ENCODE measurements at regions not wholly inside any gene's neighbourhood (a gene's known extent, or its start where the extent isn't known, plus 50 kb on each side); places are given as distances from the start of the nearest gene placed in this dataset.

DNA sequence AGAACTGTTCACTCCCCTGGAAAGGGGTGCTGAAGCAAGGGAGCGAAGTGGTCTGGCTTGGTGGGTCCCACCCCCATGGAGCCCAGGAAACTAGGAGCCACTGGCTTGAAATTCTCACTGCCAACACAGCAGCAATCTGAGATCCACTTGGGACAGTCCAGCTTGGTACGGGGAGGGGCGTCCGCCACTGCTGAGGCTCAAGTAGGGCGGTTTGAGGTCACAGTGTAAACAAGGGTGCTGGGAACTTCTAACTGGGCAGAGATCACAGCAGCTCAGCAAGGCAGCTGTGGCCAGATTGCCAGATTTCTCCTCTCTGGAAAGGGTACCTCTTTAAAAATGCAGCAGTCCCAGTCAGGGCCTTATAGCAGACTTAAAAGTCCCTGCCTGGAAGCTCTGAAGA lies 53.9 kb upstream of the GALNTL6 start:
- DNase-seq (ENCODE audit: low read depth), result no peak
- Histone ChIP-seq H3K4me3 (ENCODE audit: low read depth, low read length) (no peak overlapping the region), H3K27me3 (ENCODE audit: control insufficient read depth, insufficient read depth, low read length) (no peaks in the 10 kb centered on the region), H3K36me3 (ENCODE audit: control insufficient read depth, insufficient read depth, low read length) (no peaks in the 10 kb centered on the region)
- TF ChIP-seq, protein P1, sequence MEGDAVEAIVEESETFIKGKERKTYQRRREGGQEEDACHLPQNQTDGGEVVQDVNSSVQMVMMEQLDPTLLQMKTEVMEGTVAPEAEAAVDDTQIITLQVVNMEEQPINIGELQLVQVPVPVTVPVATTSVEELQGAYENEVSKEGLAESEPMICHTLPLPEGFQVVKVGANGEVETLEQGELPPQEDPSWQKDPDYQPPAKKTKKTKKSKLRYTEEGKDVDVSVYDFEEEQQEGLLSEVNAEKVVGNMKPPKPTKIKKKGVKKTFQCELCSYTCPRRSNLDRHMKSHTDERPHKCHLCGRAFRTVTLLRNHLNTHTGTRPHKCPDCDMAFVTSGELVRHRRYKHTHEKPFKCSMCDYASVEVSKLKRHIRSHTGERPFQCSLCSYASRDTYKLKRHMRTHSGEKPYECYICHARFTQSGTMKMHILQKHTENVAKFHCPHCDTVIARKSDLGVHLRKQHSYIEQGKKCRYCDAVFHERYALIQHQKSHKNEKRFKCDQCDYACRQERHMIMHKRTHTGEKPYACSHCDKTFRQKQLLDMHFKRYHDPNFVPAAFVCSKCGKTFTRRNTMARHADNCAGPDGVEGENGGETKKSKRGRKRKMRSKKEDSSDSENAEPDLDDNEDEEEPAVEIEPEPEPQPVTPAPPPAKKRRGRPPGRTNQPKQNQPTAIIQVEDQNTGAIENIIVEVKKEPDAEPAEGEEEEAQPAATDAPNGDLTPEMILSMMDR (IDR thresholded peaks at IDR 0.05; ENCODE audit: insufficient read depth, low read length, severe bottlenecking), result no peak
- no peak for FAIRE-seq

DNA sequence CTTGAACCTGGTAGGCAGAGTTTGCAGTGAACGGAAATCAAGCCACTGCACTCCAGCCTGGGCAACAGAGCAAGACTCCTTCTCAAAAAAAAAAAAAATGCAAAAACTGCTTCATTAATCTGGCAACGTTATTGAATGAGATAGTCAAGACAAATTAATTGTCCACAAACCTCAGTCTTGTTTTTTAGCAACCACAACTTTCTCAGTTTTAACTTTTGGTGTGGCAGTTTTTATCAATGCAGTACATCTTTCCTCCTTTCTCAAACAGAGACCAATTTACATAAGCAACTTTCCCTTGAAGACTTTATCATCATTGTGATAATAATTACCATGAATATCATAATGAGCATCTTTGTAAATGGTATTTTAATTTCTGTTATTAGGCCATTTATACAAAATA lies 61.7 kb upstream of the GALNTL6 start:
- DNase-seq (ENCODE audit: low read depth), result no peak
- Histone ChIP-seq H3K4me3 (ENCODE audit: low read depth, low read length) (no peak overlapping the region), H3K27me3 (ENCODE audit: control insufficient read depth, insufficient read depth, low read length) (no peaks in the 10 kb centered on the region), H3K36me3 (ENCODE audit: control insufficient read depth, insufficient read depth, low read length) (no peaks in the 10 kb centered on the region)
- no peak for FAIRE-seq
- TF ChIP-seq, protein P1 (IDR thresholded peaks at IDR 0.05; ENCODE audit: insufficient read depth, low read length, severe bottlenecking), result no peak

DNA sequence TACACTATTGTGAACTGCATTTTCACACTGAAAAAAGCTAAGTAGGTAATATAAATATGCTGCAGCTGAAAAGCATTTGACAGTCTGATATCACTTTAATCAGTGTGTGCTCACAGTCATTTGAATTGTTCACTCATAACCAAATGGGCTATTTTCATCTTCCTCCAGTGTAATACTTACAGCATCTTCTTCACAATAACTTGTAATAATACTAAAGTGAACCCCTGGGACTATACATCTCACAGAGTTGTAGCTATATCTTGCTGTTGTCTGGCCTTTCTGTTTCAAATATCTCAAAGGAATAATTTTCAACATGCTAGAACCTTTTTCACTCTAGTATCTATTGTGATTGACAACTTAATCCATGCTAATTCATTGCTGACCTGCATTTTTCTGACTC lies 66.8 kb upstream of the GALNTL6 start:
- no peaks in the 10 kb centered on the region for H3K36me3 ChIP-seq (ENCODE audit: control insufficient read depth, insufficient read depth, low read length)
- TF ChIP-seq, protein P1 (IDR thresholded peaks at IDR 0.05; ENCODE audit: insufficient read depth, low read length, severe bottlenecking), result no peak
- FAIRE-seq (no peak), DNase-seq (ENCODE audit: low read depth) (no peak)
- H3K27me3 ChIP-seq (ENCODE audit: control insufficient read depth, insufficient read depth, low read length), result no peaks in the 10 kb centered on the region
- no peak overlapping the region for H3K4me3 ChIP-seq (ENCODE audit: low read depth, low read length)

DNA sequence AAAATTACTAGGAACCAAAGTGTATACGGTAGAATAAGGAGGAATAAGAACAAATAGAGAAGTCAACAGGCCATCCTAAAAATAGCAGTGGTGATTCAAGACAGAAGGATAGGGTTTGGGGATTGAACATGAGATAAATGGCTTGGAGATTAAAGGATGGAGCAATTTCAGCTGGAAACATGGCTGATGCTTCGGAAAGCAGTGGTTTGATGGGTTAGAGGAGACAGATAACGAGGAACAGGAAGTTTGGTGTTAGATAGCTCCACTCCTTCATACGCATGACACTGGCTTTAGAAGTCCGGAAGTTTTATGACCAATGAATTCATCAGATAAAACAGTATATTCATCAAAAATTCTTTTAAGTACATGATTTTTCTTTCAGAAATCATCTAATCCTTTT lies 70.8 kb upstream of the GALNTL6 start:
- no peaks in the 10 kb centered on the region for H3K27me3 ChIP-seq (ENCODE audit: control insufficient read depth, insufficient read depth, low read length)
- DNase-seq (ENCODE audit: low read depth) (no peak), FAIRE-seq (no peak)
- H3K36me3 ChIP-seq (ENCODE audit: control insufficient read depth, insufficient read depth, low read length), result no peaks in the 10 kb centered on the region
- no peak overlapping the region for H3K4me3 ChIP-seq (ENCODE audit: low read depth, low read length)
- TF ChIP-seq, protein P1 (IDR thresholded peaks at IDR 0.05; ENCODE audit: insufficient read depth, low read length, severe bottlenecking), result no peak

DNA sequence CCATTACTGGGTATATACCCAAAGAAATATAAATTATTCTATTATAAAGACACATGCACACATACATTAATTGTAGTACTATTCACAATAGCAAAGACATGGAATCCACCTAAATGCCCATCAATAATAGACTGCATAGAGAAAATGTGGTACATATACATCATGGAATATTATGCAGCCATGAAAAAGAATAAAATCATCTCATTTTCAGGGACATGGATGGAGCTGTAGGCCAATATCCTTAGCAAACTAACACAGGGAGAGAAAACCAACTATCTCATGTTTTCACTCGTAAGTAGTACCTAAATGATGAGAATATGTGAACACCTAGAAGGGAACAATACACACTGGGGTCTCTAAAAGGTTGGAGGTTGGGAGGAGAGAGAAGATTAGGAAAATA lies 86.0 kb upstream of the GALNTL6 start:
- Histone ChIP-seq H3K27me3 (ENCODE audit: control insufficient read depth, insufficient read depth, low read length) (no peaks in the 10 kb centered on the region), H3K36me3 (ENCODE audit: control insufficient read depth, insufficient read depth, low read length) (no peaks in the 10 kb centered on the region), H3K4me3 (ENCODE audit: low read depth, low read length) (no peak overlapping the region)
- no peak for DNase-seq (ENCODE audit: low read depth)
- no peak for FAIRE-seq
- TF ChIP-seq, protein P1 (IDR thresholded peaks at IDR 0.05; ENCODE audit: insufficient read depth, low read length, severe bottlenecking), result no peak

DNA sequence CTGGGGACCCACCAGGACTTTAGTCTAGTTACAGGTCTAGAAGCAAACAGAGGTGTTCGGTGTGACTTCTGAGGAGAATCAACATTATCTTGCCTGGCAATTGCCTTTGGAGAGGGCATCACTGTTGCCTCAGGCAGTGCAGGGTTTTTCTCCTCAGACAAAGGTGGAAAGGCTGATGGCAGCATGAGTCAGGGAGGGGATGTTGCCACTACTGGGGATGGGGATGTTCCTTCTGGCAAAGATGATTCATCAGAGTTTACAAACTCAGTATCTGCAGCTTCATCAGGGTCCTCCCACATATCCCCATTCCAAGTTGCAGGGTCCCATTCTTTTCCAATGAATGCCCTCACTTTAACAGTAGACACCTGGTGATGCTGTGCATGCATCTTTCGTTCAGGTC lies 91.3 kb upstream of the GALNTL6 start:
- Histone ChIP-seq H3K36me3 (ENCODE audit: control insufficient read depth, insufficient read depth, low read length) (no peaks in the 10 kb centered on the region), H3K4me3 (ENCODE audit: low read depth, low read length) (no peak overlapping the region), H3K27me3 (ENCODE audit: control insufficient read depth, insufficient read depth, low read length) (no peaks in the 10 kb centered on the region)
- peak; percentile 1 for DNase-seq (ENCODE audit: low read depth)
- no peak for FAIRE-seq
- TF ChIP-seq, protein P1 (IDR thresholded peaks at IDR 0.05; ENCODE audit: insufficient read depth, low read length, severe bottlenecking), result no peak

Data from bronchial epithelial cell (primary cell).